Ishikawa (cell line): ENCODE measurements at regions not wholly inside any gene's neighbourhood (a gene's known extent, or its start where the extent isn't known, plus 50 kb on each side); places are given as distances from the start of the nearest gene placed in this dataset.

Experiments
- CEBPB ChIP-seq: IDR thresholded peaks from 2 replicates; pipeline ENCODE4 v1.6.1; 2012
- EGR1 ChIP-seq: IDR thresholded peaks from 2 replicates; pipeline ENCODE4 v1.6.1; 2012
- EP300 ChIP-seq: IDR thresholded peaks from 2 replicates; pipeline ENCODE4 v1.6.1; 2012; ENCODE audit warnings: borderline replicate concordance
- FOXM1 ChIP-seq: IDR thresholded peaks from 2 replicates; pipeline ENCODE4 v1.6.1; 2012; ENCODE audit warnings: low read depth, borderline replicate concordance
- MAX ChIP-seq: IDR thresholded peaks from 2 replicates; pipeline ENCODE4 v1.6.1; 2012
- RAD21 ChIP-seq: IDR thresholded peaks from 2 replicates; pipeline ENCODE4 v1.6.1; 2012; ENCODE audit warnings: low read depth
- REST ChIP-seq: IDR thresholded peaks from 2 replicates; pipeline ENCODE4 v1.6.1; 2012; ENCODE audit warnings: low read depth, mild to moderate bottlenecking
- TAF1 ChIP-seq: IDR thresholded peaks from 2 replicates; pipeline ENCODE4 v1.6.1; 2012; ENCODE audit warnings: low read depth, mild to moderate bottlenecking
- TEAD4 ChIP-seq: IDR thresholded peaks from 2 replicates; pipeline ENCODE4 v1.6.1; 2012
- USF1 ChIP-seq: IDR thresholded peaks from 2 replicates; pipeline ENCODE4 v1.6.1; 2012
- YY1 ChIP-seq: IDR thresholded peaks from 2 replicates; pipeline ENCODE4 v1.6.1; 2012; ENCODE audit warnings: low read depth

- TF ChIP-seq EP300 (no peak), TEAD4 (no peak), FOXM1 (no peak), REST (no peak), CEBPB (no peak), USF1 (no peak), EGR1 (no peak), YY1 (no peak), MAX (no peak), RAD21 (no peak), TAF1 (no peak)
These were observed 1333.0 kb downstream of the ROBO1 start for GRCh38 chr3:78434801-78435200.
